Lower leg skin (tissue), 4 donors: ENCODE measurements at regions not wholly inside any gene's neighbourhood (a gene's known extent, or its start where the extent isn't known, plus 50 kb on each side); places are given as distances from the start of the nearest gene placed in this dataset.

Experiments used
- DNase-seq, 2 donors: peaks; one replicate each; pipeline ENCODE4 v3.0.0-alpha.2; 2019; ENCODE audit warnings: low spot score in 2 of 2
- H3K4me3 ChIP-seq: fragments of 200-600 bp; sonication (generic); 2 replicates; pipeline ENCODE4 v1.5.1; 2017; ENCODE audit warnings: mild to moderate bottlenecking, low read depth; ENCODE audit not compliant: poor library complexity, severe bottlenecking
- CTCF ChIP-seq, 3 donors: fragments of 450-650 bp; IDR thresholded peaks; one replicate each; pipeline ENCODE4 v1.5.1; 2016; ENCODE audit warnings: antibody characterized with exemption in 3 of 3, mild to moderate bottlenecking in 3 of 3, moderate library complexity in 2 of 3
- POLR2A ChIP-seq, 2 donors: fragments of 450-650 bp; IDR thresholded peaks; one replicate each; pipeline ENCODE4 v1.6.1; 2016 to 2017; ENCODE audit warnings: antibody characterized with exemption in 2 of 2, mild to moderate bottlenecking in 1 of 2, moderate library complexity in 1 of 2
- WGBS, 2 donors: methylation state at CpG; one replicate each; pipeline ENCODE4 v1.1.5; 2018; 5-methylcytosine and 5-hydroxymethylcytosine counted together
- intact Hi-C: fragments of 100-400 bp; cut with DNase I; formaldehyde crosslinking; loops from one replicate; pipeline ENCODE4 v1.15.0; 2023; ENCODE audit warnings: low total_unique reads

- H3K4me3 ChIP-seq: no peak overlapping the region
- no peak for DNase-seq
- intact Hi-C loops: no loop called here
- no peak for TF ChIP-seq POLR2A (IDR thresholded peaks at IDR 0.05)
- 62 to 89% methylated on average over 1 of the region's 1 CpG for WGBS, 2 donors
Observed at GRCh38 chr17:34517406-34517805, 62.0 kb upstream of the TMEM132E start.

DNA sequence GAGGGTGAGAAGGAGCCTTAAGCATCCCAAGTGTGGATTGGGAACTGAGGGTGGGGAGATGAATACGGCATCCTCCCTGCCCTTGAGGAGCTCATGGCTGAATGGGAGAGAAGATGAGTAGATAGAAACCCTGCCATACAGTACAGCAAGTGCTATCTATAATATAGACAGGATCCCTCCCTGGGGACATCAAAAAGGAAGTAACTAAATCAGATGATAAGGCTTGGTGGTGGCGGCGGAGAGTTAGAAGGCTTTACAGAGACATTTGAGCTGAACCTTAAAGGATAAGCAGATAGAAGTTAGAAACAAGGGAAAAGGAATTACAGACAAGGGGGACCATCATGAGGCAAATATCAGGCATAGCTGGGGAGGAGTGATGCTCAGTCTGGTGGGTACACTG lies 67.5 kb upstream of the TMEM132E start:
- no peak for DNase-seq
- intact Hi-C loops: no loop called here
- TF ChIP-seq POLR2A (IDR thresholded peaks at IDR 0.05) (no peak), CTCF (IDR thresholded peaks at IDR 0.05) (no peak)
- H3K4me3 ChIP-seq: no peak overlapping the region
- WGBS, 2 donors: 71 to 83% methylated on average over 3 of the region's 3 CpGs

DNA sequence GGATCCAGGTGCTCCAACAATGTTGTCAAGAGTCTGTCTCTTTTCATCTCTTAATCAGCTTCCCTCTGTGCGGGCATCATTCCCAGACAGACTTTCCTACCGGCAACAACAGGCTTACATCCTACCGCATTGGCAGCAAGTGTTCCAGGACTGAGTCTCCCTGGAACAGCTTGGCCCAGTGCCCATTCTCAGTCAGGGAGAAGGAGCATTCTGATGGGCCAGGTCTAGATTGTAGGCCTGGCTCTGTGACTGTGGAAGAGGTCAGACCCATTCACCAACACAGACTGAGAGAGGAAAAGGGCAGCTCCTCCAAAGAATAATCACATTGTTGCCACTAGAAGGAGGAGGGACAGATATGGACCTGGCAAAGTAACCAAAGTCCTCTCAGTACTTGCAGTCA lies 68.1 kb upstream of the TMEM132E start:
- TF ChIP-seq POLR2A (IDR thresholded peaks at IDR 0.05) (no peak), CTCF (IDR thresholded peaks at IDR 0.05) (no peak)
- DNase-seq: no peak
- no peak overlapping the region for H3K4me3 ChIP-seq
- 32 to 51% methylated on average over 3 of the region's 3 CpGs for WGBS, 2 donors
- intact Hi-C loops: no loop called here

DNA sequence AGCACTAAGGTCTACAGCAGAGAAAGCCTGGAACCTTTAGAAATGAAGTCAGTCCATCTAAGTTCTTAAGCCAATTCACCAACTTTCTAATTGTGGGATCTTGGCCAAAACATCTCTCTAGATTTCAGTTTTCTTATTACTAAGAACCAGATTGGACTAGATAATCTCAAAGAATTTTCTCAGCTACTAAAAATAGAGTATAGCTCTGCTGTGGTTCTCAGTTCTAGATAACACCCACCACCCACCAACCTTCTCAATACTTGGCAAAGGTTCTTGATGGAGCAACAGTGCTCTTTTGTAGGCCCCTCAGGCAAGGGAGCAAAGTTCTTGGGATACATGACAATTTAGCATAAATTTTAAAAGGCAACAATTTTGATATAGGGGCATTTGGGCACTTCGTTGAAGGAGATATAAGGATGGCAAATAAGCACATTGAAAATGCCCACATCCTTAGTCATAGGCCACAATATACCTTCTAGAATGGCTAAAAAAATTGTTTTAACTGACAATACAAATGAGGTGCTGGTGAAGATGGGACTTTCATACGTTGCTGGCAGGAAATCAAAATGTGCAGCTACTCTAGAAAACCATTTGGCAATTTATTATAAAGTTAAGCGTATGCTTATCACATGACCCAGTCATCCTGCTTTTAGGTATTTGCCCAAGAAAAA lies 74.4 kb upstream of the TMEM132E start:
- no peak for TF ChIP-seq POLR2A (IDR thresholded peaks at IDR 0.05)
- TF ChIP-seq CTCF (IDR thresholded peaks at IDR 0.05): no peak
- DNase-seq: no peak
- intact Hi-C loops: no loop called here
- H3K4me3 ChIP-seq: no peak overlapping the region
- WGBS, 2 donors: 51 to 60% methylated on average over 3 of the region's 3 CpGs

- no peak for DNase-seq
- intact Hi-C loops: no loop called here
- WGBS, 2 donors: 46 to 52% methylated on average over 10 of the region's 10 CpGs
- H3K4me3 ChIP-seq: no peak overlapping the region
- no peak for TF ChIP-seq POLR2A (IDR thresholded peaks at IDR 0.05)
- TF ChIP-seq CTCF (IDR thresholded peaks at IDR 0.05): no peak
Observed at GRCh38 chr17:34503528-34504195, 75.7 kb upstream of the TMEM132E start.

DNA sequence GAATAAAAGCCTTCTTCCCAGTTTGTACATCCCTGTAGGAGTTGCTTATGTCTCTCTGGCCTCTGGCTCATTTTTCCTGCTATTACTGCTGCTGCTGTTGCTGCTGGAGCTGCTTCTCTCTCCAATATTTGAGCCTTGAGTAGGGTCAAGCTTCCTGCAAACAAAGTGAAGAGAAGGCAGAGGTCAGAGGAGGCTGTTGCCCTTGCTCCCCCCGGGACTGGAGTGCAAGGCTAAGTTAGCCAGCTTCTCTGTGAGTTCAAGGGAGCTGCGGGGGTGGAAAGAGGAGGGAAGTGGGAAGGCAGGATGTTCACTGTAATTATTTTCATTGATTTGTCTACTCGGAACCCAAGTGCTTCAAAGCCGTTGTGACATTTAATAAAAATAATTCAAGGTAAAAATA lies 77.0 kb upstream of the TMEM132E start:
- intact Hi-C loops: no loop called here
- TF ChIP-seq CTCF (IDR thresholded peaks at IDR 0.05) (no peak), POLR2A (IDR thresholded peaks at IDR 0.05) (no peak)
- no peak overlapping the region for H3K4me3 ChIP-seq
- no peak for DNase-seq
- 57 to 67% methylated on average over 4 of the region's 4 CpGs for WGBS, 2 donors
